Left ventricle myocardium superior (tissue), 1 donor: ENCODE measurements at regions not wholly inside any gene's neighbourhood (a gene's known extent, or its start where the extent isn't known, plus 50 kb on each side); places are given as distances from the start of the nearest gene placed in this dataset.
"Not testable (repeated sequence)": the region's sequence is repeated elsewhere in the genome, so short reads cannot be mapped to it uniquely, and the experiment has no call there.

ENCODE experiments used
- ATAC-seq: fragments of 200-7000 bp; cut with Tn5 transposase; one replicate; pipeline ENCODE4 v1.9.1; 2020; ENCODE audit warnings: mild to moderate bottlenecking, moderate library complexity
- DNase-seq: peaks from one replicate; pipeline ENCODE4 v3.0.0-alpha.2; 2020
- intact Hi-C: fragments of 100-400 bp; cut with micrococcal nuclease; formaldehyde crosslinking; loops from one replicate; pipeline ENCODE4 v1.11.0; 2022
- donor health status: DM: no; HTN: yes; CAD: no; lungs with severe emphysema.

- no peak for ATAC-seq
- intact Hi-C loops = no loop called here
These were observed 1266.3 kb downstream of the SI start for GRCh38 chr3:163812006-163812405.

GRCh38 chr3:163809540-163809993 lies 1268.7 kb downstream of the SI start:
- intact Hi-C loops = no loop called here
- no peak for DNase-seq
- ATAC-seq = no peak

More at GRCh38 chr3:163812006-163812405, 1266.3 kb downstream of the SI start:
- no peak for DNase-seq

- ATAC-seq (no peak), DNase-seq (no peak)
- intact Hi-C loops = no loop called here
These were observed 1291.9 kb downstream of the SI start for GRCh38 chr3:163786416-163786815.

DNA sequence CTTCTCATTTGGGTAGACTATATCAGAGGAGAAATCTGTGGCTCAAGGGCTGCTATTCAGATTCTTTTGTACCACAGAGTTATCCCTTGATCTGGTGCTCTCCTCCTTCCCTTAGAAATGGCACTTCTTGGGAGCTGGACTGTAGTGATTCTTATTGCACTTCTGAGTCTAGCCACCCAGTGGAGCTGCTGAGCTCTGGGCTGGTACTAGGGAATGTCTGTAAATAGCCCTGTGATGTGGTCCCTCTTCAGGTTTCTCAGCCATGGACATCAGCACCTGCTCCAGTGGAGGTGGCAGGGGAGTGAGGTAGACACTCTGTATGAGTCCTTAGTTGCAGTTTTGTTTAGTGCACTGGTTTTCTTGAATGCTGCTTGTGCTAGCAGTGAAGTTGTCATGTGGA lies 1292.6 kb downstream of the SI start:
- ATAC-seq (no peak), DNase-seq (no peak)
- intact Hi-C loops = no loop called here

DNA sequence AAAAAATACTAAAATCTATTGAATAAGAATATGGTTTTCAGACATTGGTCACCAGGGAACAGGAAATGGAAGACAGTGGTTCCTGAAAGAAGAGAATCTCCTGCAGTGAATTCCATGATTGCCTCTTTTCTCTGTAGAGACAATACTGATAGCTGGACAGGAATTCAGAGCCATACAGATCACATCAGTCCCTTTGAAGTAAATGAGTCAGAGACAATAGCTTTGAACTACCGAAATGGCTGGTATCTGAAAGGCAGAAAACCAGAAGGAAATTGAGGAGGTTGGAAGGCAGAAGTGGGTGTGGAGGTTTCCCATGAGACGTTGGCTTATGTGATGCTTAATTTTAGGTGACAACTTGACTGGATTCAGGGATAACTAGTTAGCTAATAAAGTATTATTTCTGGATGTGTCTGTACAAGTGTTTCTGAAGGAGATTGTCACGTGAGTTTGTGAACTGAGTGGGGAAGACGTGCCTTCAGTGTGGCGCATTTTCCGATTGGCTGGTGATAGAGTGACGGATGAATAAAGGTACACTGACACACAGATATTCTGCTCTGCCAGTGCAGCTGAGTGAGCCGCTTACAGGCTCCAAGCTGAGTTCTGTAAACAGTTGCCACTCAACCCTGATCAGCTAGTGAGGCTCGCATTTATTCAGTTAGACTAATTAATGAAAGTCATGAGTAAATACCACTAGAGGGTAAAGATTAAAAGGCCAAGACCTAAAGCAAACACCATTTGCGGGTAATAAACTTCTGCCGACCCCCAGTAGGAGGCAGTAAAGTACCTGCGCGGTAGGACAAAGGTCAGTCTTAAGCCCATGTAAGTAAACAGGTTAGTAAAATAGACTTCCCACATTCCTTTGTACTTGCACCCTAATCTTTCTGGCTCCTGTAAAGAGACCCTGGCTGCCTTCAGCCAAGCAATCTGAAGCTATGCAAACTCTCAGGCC lies 1298.6 kb downstream of the SI start:
- ATAC-seq = no peak
- no peak for DNase-seq
- intact Hi-C loops = no loop called here

DNA sequence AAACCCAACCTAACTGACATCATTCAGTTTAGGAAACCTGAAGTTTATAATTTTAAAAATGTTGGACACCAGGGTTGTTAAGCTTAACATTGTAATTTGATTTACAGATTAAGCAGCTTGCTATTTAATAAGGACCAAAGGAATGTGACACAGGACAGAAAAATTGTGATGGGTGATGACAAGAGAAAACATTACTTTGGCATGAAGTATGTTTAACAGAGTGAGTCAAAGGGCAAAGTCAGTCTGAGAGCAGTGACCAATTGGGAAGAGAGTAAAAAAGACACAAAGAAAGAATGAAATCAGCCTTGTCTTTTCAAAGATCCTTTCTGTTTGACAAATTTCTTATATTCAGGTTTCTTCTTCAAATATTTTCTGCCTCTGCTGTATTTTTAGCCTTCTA lies 1301.6 kb downstream of the SI start:
- intact Hi-C loops = no loop called here
- ATAC-seq (no peak), DNase-seq (no peak)

- ATAC-seq = no peak
These were observed 1305.2 kb downstream of the SI start for GRCh38 chr3:163773136-163773535.

GRCh38 chr3:163768048-163768447 lies 1310.2 kb downstream of the SI start:
- DNase-seq = no peak
- no peak for ATAC-seq
- intact Hi-C loops = no loop called here

More at GRCh38 chr3:163773136-163773535, 1305.2 kb downstream of the SI start:
- intact Hi-C loops = no loop called here
- no peak for DNase-seq

GRCh38 chr3:163766112-163766511 lies 1312.2 kb downstream of the SI start:
- ATAC-seq (no peak), DNase-seq (no peak)
- intact Hi-C loops = no loop called here

DNA sequence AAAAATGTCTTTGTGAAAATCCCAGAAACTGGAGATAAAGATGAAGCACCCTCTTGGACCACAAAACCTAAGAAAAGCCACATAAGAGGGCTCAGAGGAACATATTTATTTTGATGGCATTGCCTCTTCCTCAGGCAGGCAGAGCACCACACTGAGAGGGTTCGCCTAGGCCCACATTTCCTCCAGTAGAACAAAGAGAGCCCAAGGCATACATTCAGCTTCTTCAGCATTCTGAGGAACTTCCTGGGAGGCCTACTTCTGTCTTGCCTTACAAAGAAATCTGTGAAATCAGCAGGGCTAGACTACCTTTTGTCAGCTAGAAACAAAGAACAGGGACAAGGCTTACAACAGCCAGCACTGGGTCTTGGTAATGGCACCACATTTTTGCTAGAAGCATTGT lies 1325.3 kb downstream of the SI start:
- DNase-seq = no peak
- ATAC-seq = no peak
- intact Hi-C loops = no loop called here

DNA sequence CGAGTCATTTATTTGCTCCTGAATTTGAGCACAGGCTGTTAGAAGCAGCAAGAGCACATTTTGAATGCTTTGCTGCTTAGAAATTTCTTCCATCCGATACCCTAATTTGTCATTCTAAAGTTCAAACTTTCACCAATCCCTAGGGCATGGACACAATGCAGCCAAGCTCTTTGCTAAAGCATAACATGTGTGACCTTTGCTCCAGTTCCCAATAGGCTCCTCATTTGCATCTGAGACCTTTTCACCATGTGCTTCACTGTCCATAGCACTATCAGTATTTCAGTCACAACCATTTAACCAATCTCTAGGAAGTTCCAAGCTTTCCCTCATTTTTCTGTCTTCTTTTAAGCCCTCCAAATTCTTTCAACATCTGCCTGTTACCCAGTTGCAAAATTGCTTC lies 1333.1 kb downstream of the SI start:
- intact Hi-C loops = no loop called here
- no peak for DNase-seq
- no peak for ATAC-seq

GRCh38 chr3:163735394-163735793 lies 1342.9 kb downstream of the SI start:
- DNase-seq (no peak), ATAC-seq (no peak)
- intact Hi-C loops = no loop called here

DNA sequence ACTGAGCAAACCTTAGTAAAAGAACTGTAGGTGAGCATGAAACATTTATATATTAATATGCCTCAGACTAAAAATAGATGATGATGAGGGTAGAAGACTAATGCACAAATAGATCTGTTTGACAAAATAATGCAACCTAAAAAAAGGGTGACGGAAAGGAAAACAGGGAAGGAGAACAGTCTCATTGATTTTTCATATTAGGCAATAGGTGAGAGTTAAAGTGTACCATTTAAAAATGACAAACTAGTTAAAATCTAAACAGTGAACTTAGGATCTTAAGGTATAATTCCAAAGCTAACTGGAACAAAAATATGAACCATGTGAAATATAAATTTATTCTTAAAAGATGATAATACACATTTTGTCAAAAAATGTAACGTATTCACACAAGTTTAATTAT lies 1347.6 kb downstream of the SI start:
- DNase-seq (no peak), ATAC-seq (no peak)
- intact Hi-C loops = no loop called here

GRCh38 chr3:163726125-163726524 lies 1352.2 kb downstream of the SI start:
- ATAC-seq = no peak
- DNase-seq = no peak
- intact Hi-C loops = no loop called here

- intact Hi-C loops = no loop called here
- ATAC-seq (no peak), DNase-seq (no peak)
These were observed 1355.9 kb downstream of the SI start for GRCh38 chr3:163722405-163722804.

GRCh38 chr3:163721596-163721995 lies 1356.7 kb downstream of the SI start:
- intact Hi-C loops = no loop called here
- DNase-seq = no peak
- no peak for ATAC-seq

DNA sequence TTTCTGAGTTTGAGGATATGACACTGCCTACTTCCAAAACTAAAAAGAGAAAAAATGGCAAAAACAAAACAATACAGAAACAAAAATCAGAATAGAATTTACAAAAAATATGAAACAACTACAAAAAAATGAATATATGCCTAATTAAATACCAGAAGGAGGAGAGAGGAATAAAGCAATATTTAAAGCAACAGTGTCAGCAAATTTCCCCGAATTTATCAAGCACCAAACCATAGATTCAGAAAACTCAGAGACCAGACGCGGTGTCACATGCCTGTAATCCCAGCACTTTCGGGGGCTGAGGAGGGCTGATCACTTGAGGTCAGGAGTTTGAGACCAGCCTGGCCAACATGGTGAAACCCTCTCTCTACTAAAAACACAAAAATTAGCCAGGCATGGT lies 1360.9 kb downstream of the SI start:
- intact Hi-C loops = no loop called here
- ATAC-seq (no peak), DNase-seq (no peak)

DNA sequence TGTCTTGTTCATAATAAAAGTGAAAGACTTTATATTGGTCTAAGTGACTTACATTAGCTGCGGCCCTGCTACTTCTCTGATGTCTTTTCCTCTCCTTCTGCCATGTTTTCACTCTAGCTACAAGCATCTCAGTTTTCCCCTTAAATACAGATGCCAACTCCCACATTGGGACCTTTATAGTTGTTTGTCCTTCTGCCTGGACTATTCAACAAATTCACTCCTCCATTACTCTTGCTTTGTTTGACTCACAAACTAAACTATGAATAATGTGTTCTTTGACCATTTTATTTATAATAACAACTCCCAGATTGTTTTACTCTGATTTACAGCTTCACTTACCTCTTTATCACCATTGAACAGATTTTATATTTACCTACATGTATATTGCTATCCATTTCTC lies 1369.9 kb downstream of the SI start:
- intact Hi-C loops = no loop called here
- DNase-seq = no peak
- no peak for ATAC-seq

GRCh38 chr3:163707659-163708058 lies 1370.6 kb downstream of the SI start:
- ATAC-seq = no peak
- intact Hi-C loops = no loop called here
- no peak for DNase-seq

GRCh38 chr3:163698221-163698620 lies 1380.1 kb downstream of the SI start:
- DNase-seq, ATAC-seq, intact Hi-C loops: not testable (repeated sequence)

GRCh38 chr3:163692494-163692893 lies 1385.8 kb downstream of the SI start:
- intact Hi-C loops = no loop called here
- no peak for DNase-seq
- no peak for ATAC-seq
